Esophagus squamous epithelium (tissue), 5 donors: ENCODE measurements at regions not wholly inside any gene's neighbourhood (a gene's known extent, or its start where the extent isn't known, plus 50 kb on each side); places are given as distances from the start of the nearest gene placed in this dataset.

ENCODE experiments used
- DNase-seq: peaks from one replicate; lab custom pipeline; 2025; lab: John Stamatoyannopoulos, UW
- H3K27ac ChIP-seq, 4 donors: fragments of 200-600 bp; sonication (generic); one replicate each; pipeline ENCODE4 v1.5.1; 2016 to 2019; ENCODE audit warnings: mild to moderate bottlenecking in 1 of 4
- H3K27me3 ChIP-seq, 4 donors: fragments of 200-600 bp; sonication (generic); 1 replicate in 3 of 4; 2 replicates in 1 of 4; pipeline versions ENCODE4 v1.5.1 to v1.6.0; 2017 to 2021; ENCODE audit warnings: antibody characterized with exemption in 1 of 4
- H3K36me3 ChIP-seq, 3 donors: fragments of 200-600 bp; sonication (generic); one replicate each; pipeline ENCODE4 v1.5.1; 2016 to 2019
- H3K4me1 ChIP-seq, 3 donors: fragments of 200-600 bp; sonication (generic); one replicate each; pipeline ENCODE4 v1.5.1; 2017 to 2019
- H3K4me3 ChIP-seq, 4 donors: fragments of 200-600 bp; sonication (generic); 1 replicate in 3 of 4; 2 replicates in 1 of 4; pipeline ENCODE4 v1.5.1; 2016 to 2019; ENCODE audit warnings: mild to moderate bottlenecking in 2 of 4, moderate library complexity in 1 of 4
- H3K9me3 ChIP-seq, 3 donors: fragments of 200-600 bp; sonication (generic); one replicate each; pipeline ENCODE4 v1.5.1; 2016 to 2019
- POLR2A ChIP-seq, 4 donors: fragments of 450-650 bp; IDR thresholded peaks; one replicate each; pipeline ENCODE4 v1.6.1; 2017; ENCODE audit warnings: antibody characterized with exemption in 4 of 4, mild to moderate bottlenecking in 4 of 4, moderate library complexity in 3 of 4
- WGBS, 2 donors: methylation state at CpG; one replicate each; pipeline ENCODE4 v1.1.5; 2018; 5-methylcytosine and 5-hydroxymethylcytosine counted together
- intact Hi-C: fragments of 100-400 bp; cut with DNase I; formaldehyde crosslinking; loops from one replicate; pipeline ENCODE4 v1.15.0; 2022
- TF ChIP-seq, protein P1 (sequence below), 6 experiments: fragments of 450-650 bp in 4 of 6; fragments of 200-600 bp in 2 of 6; sonication (generic) in 2 of 6; IDR thresholded peaks; one replicate each; pipeline ENCODE4 v1.5.1; 2016 to 2019; ENCODE audit warnings: antibody characterized with exemption in 6 of 6, mild to moderate bottlenecking in 4 of 6, moderate library complexity in 4 of 6
- donor health status: DM: yes; HTN: yes; CAD: no.

- H3K27me3 ChIP-seq, result no peaks in the 10 kb centered on the region
- WGBS, 2 donors, result 43 to 57% methylated on average over 1 of the region's 1 CpG
- intact Hi-C loops, result no loop called here
- TF ChIP-seq, protein P1, sequence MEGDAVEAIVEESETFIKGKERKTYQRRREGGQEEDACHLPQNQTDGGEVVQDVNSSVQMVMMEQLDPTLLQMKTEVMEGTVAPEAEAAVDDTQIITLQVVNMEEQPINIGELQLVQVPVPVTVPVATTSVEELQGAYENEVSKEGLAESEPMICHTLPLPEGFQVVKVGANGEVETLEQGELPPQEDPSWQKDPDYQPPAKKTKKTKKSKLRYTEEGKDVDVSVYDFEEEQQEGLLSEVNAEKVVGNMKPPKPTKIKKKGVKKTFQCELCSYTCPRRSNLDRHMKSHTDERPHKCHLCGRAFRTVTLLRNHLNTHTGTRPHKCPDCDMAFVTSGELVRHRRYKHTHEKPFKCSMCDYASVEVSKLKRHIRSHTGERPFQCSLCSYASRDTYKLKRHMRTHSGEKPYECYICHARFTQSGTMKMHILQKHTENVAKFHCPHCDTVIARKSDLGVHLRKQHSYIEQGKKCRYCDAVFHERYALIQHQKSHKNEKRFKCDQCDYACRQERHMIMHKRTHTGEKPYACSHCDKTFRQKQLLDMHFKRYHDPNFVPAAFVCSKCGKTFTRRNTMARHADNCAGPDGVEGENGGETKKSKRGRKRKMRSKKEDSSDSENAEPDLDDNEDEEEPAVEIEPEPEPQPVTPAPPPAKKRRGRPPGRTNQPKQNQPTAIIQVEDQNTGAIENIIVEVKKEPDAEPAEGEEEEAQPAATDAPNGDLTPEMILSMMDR (IDR thresholded peaks at IDR 0.05), result no peak
- no peak for TF ChIP-seq POLR2A (IDR thresholded peaks at IDR 0.05)
- H3K4me1 ChIP-seq, result no peaks in the 10 kb centered on the region
- H3K27ac ChIP-seq, result no peak overlapping the region
- no peak overlapping the region for H3K4me3 ChIP-seq
- H3K36me3 ChIP-seq, result no peaks in the 10 kb centered on the region
- H3K9me3 ChIP-seq, result no peaks in the 10 kb centered on the region
- DNase-seq, result no peak
These were observed 235.3 kb upstream of the CEP162 start for GRCh38 chr6:84462698-84463097.

DNA sequence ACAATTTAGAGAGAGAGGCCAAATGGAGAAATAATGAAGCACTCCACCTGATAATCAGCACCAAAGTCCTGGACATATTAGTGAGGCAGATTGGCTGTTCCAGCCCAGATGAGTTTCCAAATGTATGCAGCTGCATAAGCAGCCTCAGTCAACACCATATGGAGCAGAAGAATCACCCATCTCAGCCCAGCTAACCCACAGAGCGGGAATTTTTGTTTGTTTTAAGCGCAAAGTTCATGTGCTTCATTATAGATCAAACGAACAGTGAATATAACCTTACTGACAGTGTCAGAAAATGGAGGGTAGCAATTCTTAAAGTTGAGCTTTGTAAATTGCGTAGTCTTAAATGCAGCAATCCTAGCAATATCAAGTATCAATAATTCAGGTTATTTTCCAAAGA lies 234.0 kb upstream of the CEP162 start:
- DNase-seq, result no peak
- Histone ChIP-seq H3K4me3 (no peak overlapping the region), H3K27me3 (no peaks in the 10 kb centered on the region), H3K27ac (no peak overlapping the region), H3K36me3 (no peaks in the 10 kb centered on the region), H3K4me1 (no peaks in the 10 kb centered on the region), H3K9me3 (no peaks in the 10 kb centered on the region)
- intact Hi-C loops, result no loop called here
- no peak for TF ChIP-seq POLR2A (IDR thresholded peaks at IDR 0.05)
- TF ChIP-seq, protein P1 (IDR thresholded peaks at IDR 0.05), result no peak
- 79 to 81% methylated on average over 4 of the region's 4 CpGs for WGBS, 2 donors

GRCh38 chr6:84460491-84460890 lies 233.0 kb upstream of the CEP162 start:
- no peaks in the 10 kb centered on the region for H3K4me1 ChIP-seq
- intact Hi-C loops, result no loop called here
- no peak overlapping the region for H3K27ac ChIP-seq
- H3K9me3 ChIP-seq, result no peaks in the 10 kb centered on the region
- H3K36me3 ChIP-seq, result no peaks in the 10 kb centered on the region
- H3K4me3 ChIP-seq, result no peak overlapping the region
- no peaks in the 10 kb centered on the region for H3K27me3 ChIP-seq
- no peak for TF ChIP-seq POLR2A (IDR thresholded peaks at IDR 0.05)
- TF ChIP-seq, protein P1 (IDR thresholded peaks at IDR 0.05), result no peak
- no peak for DNase-seq

- no peak for DNase-seq
- no peaks in the 10 kb centered on the region for H3K4me1 ChIP-seq
- H3K9me3 ChIP-seq, result no peaks in the 10 kb centered on the region
- intact Hi-C loops, result no loop called here
- H3K4me3 ChIP-seq, result no peak overlapping the region
- no peaks in the 10 kb centered on the region for H3K36me3 ChIP-seq
- TF ChIP-seq POLR2A (IDR thresholded peaks at IDR 0.05), result no peak
- TF ChIP-seq, protein P1 (IDR thresholded peaks at IDR 0.05), result no peak
- WGBS, 2 donors, result 54 to 57% methylated on average over 3 of the region's 3 CpGs
- no peak overlapping the region for H3K27ac ChIP-seq
- no peaks in the 10 kb centered on the region for H3K27me3 ChIP-seq
These were observed 232.0 kb upstream of the CEP162 start for GRCh38 chr6:84459401-84459800.

- intact Hi-C loops, result no loop called here
These were observed 230.8 kb upstream of the CEP162 start for GRCh38 chr6:84458271-84458670.

More at GRCh38 chr6:84458271-84458670, 230.8 kb upstream of the CEP162 start:
- no peaks in the 10 kb centered on the region for H3K27me3 ChIP-seq
- no peak overlapping the region for H3K4me3 ChIP-seq
- no peak overlapping the region for H3K27ac ChIP-seq
- 81 to 84% methylated on average over 3 of the region's 3 CpGs for WGBS, 2 donors
- H3K4me1 ChIP-seq, result no peaks in the 10 kb centered on the region
- no peak for DNase-seq
- TF ChIP-seq POLR2A (IDR thresholded peaks at IDR 0.05), result no peak
- TF ChIP-seq, protein P1 (IDR thresholded peaks at IDR 0.05), result no peak
- no peaks in the 10 kb centered on the region for H3K36me3 ChIP-seq
- H3K9me3 ChIP-seq, result no peaks in the 10 kb centered on the region
